ENCODE measurements at regions not wholly inside any gene's neighbourhood (a gene's known extent, or its start where the extent isn't known, plus 50 kb on each side); places are given as distances from the start of the nearest gene placed in this dataset.

DNA sequence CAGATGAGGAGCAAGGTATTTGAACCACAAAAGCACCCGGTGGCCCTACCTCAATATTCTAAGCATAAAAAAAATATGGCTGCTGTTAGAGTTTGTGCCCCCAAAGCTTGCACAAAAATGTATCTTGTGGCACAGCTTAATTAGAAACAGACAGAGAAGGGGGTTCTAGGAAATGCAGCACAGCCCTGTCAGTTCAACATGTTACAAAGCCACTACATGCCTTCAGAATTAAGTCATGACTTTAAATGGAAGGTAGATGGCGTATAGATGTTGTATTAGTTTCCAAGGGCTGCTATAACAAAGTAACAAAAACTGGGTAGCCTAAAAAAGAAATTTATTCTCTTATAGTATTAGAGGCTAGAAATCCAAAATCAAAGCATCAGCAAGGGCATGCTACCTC is 703.8 kb downstream of the DIAPH3 start:
- TF ChIP-seq CTCF (conservative IDR thresholded peaks at IDR 0.05; ENCODE audit: low read depth, low read length) (no peak; the same call in 1 of the 2 replicates), EZH2 (IDR thresholded peaks at IDR 0.05; ENCODE audit: borderline replicate concordance, low read depth, low read length, poor library complexity, severe bottlenecking) (no peak)

Data from A673 (cell line).